ENCODE measurements at regions not wholly inside any gene's neighbourhood (a gene's known extent, or its start where the extent isn't known, plus 50 kb on each side); places are given as distances from the start of the nearest gene placed in this dataset.
"Not testable (repeated sequence)": the region's sequence is repeated elsewhere in the genome, so short reads cannot be mapped to it uniquely, and the experiment has no call there.

- no peak for DNase-seq (ENCODE audit: low spot score)
These were observed 177.5 kb upstream of the GRIA4 start for GRCh38 chr11:105432241-105432995.

GRCh38 chr11:105429096-105429910 lies 180.6 kb upstream of the GRIA4 start:
- DNase-seq (ENCODE audit: low spot score), result peak; percentile 94

- DNase-seq (ENCODE audit: low spot score), result no peak
These were observed 202.8 kb upstream of the GRIA4 start for GRCh38 chr11:105407101-105407500.

- DNase-seq (ENCODE audit: low spot score), result peak; percentile 90
These were observed 208.5 kb upstream of the GRIA4 start for GRCh38 chr11:105401269-105401809.

GRCh38 chr11:105399511-105399910 lies 210.4 kb upstream of the GRIA4 start:
- no peak for DNase-seq (ENCODE audit: low spot score)

- DNase-seq (ENCODE audit: low spot score), result no peak
These were observed 211.2 kb upstream of the GRIA4 start for GRCh38 chr11:105398636-105399035.

- DNase-seq (ENCODE audit: low spot score), result no peak
These were observed 216.5 kb upstream of the GRIA4 start for GRCh38 chr11:105393326-105393725.

- DNase-seq (ENCODE audit: low spot score), result no peak
These were observed 217.3 kb upstream of the GRIA4 start for GRCh38 chr11:105392556-105392955.

- DNase-seq (ENCODE audit: low spot score), result no peak
These were observed 219.9 kb upstream of the GRIA4 start for GRCh38 chr11:105389952-105390351.

- no peak for DNase-seq (ENCODE audit: low spot score)
These were observed 221.9 kb upstream of the GRIA4 start for GRCh38 chr11:105388006-105388405.

GRCh38 chr11:105381941-105382340 lies 227.9 kb upstream of the GRIA4 start:
- DNase-seq (ENCODE audit: low spot score), result no peak

- no peak for DNase-seq (ENCODE audit: low spot score)
These were observed 232.0 kb upstream of the GRIA4 start for GRCh38 chr11:105377870-105378269.

- DNase-seq (ENCODE audit: low spot score), result no peak
These were observed 232.6 kb upstream of the CARD18 start for GRCh38 chr11:105372206-105372605.

GRCh38 chr11:105371311-105371710 lies 231.7 kb upstream of the CARD18 start:
- peak; percentile 59 for DNase-seq (ENCODE audit: low spot score)

GRCh38 chr11:105368711-105369110 lies 229.1 kb upstream of the CARD18 start:
- peak; percentile 47 for DNase-seq (ENCODE audit: low spot score)

GRCh38 chr11:105367129-105367528 lies 227.6 kb upstream of the CARD18 start:
- DNase-seq (ENCODE audit: low spot score), result no peak

- no peak for DNase-seq (ENCODE audit: low spot score)
These were observed 222.1 kb upstream of the CARD18 start for GRCh38 chr11:105361651-105362050.

GRCh38 chr11:105357764-105358163 lies 218.2 kb upstream of the CARD18 start:
- no peak for DNase-seq (ENCODE audit: low spot score)

- DNase-seq (ENCODE audit: low spot score), result no peak
These were observed 217.6 kb upstream of the CARD18 start for GRCh38 chr11:105357146-105357545.

- DNase-seq (ENCODE audit: low spot score), result not testable (repeated sequence)
These were observed 210.3 kb upstream of the CARD18 start for GRCh38 chr11:105349867-105350266.

GRCh38 chr11:105344938-105345337 lies 205.4 kb upstream of the CARD18 start:
- DNase-seq (ENCODE audit: low spot score), result no peak

GRCh38 chr11:105334025-105334714 lies 194.6 kb upstream of the CARD18 start:
- DNase-seq (ENCODE audit: low spot score), result no peak
